Right lobe of liver (tissue), 6 donors: ENCODE measurements at regions not wholly inside any gene's neighbourhood (a gene's known extent, or its start where the extent isn't known, plus 50 kb on each side); places are given as distances from the start of the nearest gene placed in this dataset.
"Not testable (repeated sequence)": the region's sequence is repeated elsewhere in the genome, so short reads cannot be mapped to it uniquely, and the experiment has no call there.

ENCODE experiments used
- ATAC-seq, 4 donors: fragments of 200-7000 bp; cut with Tn5 transposase; one replicate each; pipeline ENCODE4 v1.9.1; 2020; ENCODE audit warnings: mild to moderate bottlenecking in 4 of 4, moderate library complexity in 4 of 4
- DNase-seq, 3 donors: peaks; one replicate each; pipeline ENCODE4 v3.0.0-alpha.2; 2020
- H3K27ac ChIP-seq, 3 donors: fragments of 200-600 bp; one replicate each; pipeline ENCODE4 v1.8.0; 2022
- H3K27me3 ChIP-seq, 2 donors: fragments of 200-600 bp; one replicate each; pipeline ENCODE4 v1.8.0; 2022
- H3K36me3 ChIP-seq, 4 donors: fragments of 200-600 bp; sonication (generic) in 1 of 4; one replicate each; pipeline versions ENCODE4 v1.5.1 to v1.8.0; 2017 to 2022; ENCODE audit warnings: control low read depth in 1 of 4
- H3K4me1 ChIP-seq, 4 donors: fragments of 200-600 bp; sonication (generic) in 1 of 4; one replicate each; pipeline versions ENCODE4 v1.5.1 to v1.8.0; 2017 to 2022; ENCODE audit warnings: control low read depth in 1 of 4
- H3K4me3 ChIP-seq, 3 donors: fragments of 200-600 bp; one replicate each; pipeline ENCODE4 v1.8.0; 2022
- H3K9me3 ChIP-seq, 4 donors: fragments of 200-600 bp; sonication (generic) in 1 of 4; one replicate each; pipeline versions ENCODE4 v1.5.1 to v1.8.0; 2017 to 2022; ENCODE audit warnings: control low read depth in 1 of 4
- POLR2A ChIP-seq: fragments of 450-650 bp; IDR thresholded peaks from one replicate; pipeline ENCODE4 v1.6.1; 2017; ENCODE audit warnings: antibody characterized with exemption, mild to moderate bottlenecking
- WGBS: methylation state at CpG from one replicate; pipeline ENCODE4 v1.1.6; 2018; ENCODE audit warnings: low coverage, low lambda C conversion rate; ENCODE audit not compliant: insufficient coverage; ENCODE audit errors: missing lambda C conversion rate; 5-methylcytosine and 5-hydroxymethylcytosine counted together
- intact Hi-C, 2 donors: fragments of 100-400 bp; cut with DNase I; formaldehyde crosslinking; loops; one replicate each; pipeline versions ENCODE4 v1.11.2 to v1.14.1; 2022
- TF ChIP-seq, protein P1 (sequence below), 4 donors: fragments of 200-600 bp in 3 of 4; fragments of 450-650 bp in 1 of 4; IDR thresholded peaks; one replicate each; pipeline versions ENCODE4 v1.5.1 to v1.8.0; 2016 to 2022; ENCODE audit warnings: antibody characterized with exemption in 4 of 4, mild to moderate bottlenecking in 2 of 4
- donor health status: DM: no; HTN: yes; CAD: no.
- donor health status: DM: no; HTN: no; CAD: no.
- donor health status: DM: no; HTN: no; CAD: no.
- donor health status: DM: no; HTN: yes; CAD: no.
- donor health status: DM: no; HTN: yes; CAD: no.

DNA sequence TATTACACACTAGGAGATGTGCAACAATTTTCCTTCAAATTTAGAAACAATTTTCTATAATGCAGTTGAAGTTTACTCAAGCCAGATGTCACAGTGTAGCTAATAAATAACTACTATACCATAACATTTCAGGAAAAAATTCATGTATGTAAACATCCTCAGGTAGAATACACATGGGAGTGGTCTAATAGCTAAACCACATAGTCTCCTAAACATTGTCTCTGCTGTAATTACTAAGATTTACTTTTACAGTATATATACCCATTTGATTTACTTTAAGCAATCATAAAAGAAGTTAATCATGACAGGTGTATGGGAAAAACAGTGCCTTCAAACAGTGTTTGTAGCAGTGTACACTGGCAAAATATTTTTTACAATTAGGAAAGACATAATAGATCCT lies 110.1 kb upstream of the GRM7 start:
- Histone ChIP-seq H3K4me3 (no peak overlapping the region), H3K4me1 (no peaks in the 10 kb centered on the region), H3K27ac (no peak overlapping the region), H3K27me3 (no peaks in the 10 kb centered on the region), H3K9me3 (no peaks in the 10 kb centered on the region), H3K36me3 (no peaks in the 10 kb centered on the region)
- ATAC-seq (no peak), DNase-seq (no peak)
- TF ChIP-seq, protein P1, sequence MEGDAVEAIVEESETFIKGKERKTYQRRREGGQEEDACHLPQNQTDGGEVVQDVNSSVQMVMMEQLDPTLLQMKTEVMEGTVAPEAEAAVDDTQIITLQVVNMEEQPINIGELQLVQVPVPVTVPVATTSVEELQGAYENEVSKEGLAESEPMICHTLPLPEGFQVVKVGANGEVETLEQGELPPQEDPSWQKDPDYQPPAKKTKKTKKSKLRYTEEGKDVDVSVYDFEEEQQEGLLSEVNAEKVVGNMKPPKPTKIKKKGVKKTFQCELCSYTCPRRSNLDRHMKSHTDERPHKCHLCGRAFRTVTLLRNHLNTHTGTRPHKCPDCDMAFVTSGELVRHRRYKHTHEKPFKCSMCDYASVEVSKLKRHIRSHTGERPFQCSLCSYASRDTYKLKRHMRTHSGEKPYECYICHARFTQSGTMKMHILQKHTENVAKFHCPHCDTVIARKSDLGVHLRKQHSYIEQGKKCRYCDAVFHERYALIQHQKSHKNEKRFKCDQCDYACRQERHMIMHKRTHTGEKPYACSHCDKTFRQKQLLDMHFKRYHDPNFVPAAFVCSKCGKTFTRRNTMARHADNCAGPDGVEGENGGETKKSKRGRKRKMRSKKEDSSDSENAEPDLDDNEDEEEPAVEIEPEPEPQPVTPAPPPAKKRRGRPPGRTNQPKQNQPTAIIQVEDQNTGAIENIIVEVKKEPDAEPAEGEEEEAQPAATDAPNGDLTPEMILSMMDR (IDR thresholded peaks at IDR 0.05) = no peak
- no peak for TF ChIP-seq POLR2A
- intact Hi-C loops = no loop called here

DNA sequence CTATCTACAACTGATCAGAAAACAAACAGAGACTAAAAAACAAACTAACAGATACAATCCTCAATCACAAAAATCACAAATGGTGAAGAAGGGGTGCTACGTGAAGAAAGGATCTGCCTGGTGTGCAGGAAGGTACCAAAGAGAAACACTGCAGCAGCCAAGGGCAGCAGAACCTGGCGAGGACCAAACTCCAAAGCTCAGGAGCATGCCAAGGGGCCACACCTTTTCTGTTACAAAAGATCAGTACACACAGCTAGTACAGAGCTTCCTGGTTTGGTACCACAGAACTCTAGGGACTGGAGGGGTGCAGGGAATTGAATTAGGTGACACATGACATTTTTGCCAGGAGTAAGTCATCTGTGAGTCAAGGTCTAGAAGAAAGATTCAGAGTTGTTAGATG lies 107.4 kb upstream of the GRM7 start:
- DNase-seq (no peak), ATAC-seq (no peak)
- Histone ChIP-seq H3K9me3 (no peaks in the 10 kb centered on the region), H3K27me3 (no peaks in the 10 kb centered on the region), H3K36me3 (no peaks in the 10 kb centered on the region), H3K27ac (no peak overlapping the region), H3K4me1 (no peaks in the 10 kb centered on the region), H3K4me3 (no peak overlapping the region)
- no peak for TF ChIP-seq POLR2A
- TF ChIP-seq, protein P1 (IDR thresholded peaks at IDR 0.05) = no peak
- intact Hi-C loops = no loop called here
- 47% methylated on average over 2 of the region's 2 CpGs for WGBS

DNA sequence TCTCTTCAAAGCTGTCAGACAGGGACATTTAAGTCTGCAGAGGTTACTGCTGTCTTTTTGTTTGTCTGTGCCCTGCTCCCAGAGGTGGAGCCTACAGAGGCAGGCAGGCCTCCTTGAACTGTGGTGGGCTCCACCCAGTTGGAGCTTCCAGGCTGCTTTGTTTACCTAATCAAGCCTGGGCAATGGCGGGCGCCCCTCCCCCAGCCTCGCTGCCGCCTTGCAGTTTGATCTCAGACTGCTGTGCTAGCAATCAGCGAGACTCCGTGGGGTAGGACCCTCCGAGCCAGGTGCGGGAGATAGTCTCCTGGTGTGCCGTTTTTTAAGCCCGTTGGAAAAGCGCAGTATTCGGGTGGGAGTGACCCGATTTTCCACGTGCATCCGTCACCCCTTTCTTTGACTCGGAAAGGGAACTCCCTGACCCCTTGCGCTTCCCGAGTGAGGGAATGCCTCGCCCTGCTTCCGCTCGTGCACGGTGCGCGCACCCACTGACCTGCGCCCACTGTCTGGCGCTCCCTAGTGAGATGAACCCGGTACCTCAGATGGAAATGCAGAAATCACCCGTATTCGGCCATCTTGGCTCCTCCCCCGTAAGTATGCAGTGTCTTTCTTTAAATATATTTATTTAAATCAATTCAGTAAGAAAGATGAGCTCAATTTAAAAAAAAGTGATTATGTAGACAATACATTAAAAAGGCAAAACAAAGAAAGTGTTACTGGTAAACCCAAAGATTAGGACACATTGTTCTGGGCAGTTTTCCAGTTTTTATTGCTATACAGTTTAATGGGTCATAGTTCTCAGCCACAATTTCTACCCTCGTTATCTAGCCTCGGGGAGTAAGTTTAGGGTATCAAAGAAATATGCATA lies 91.2 kb upstream of the GRM7 start:
- DNase-seq, H3K36me3 ChIP-seq, H3K9me3 ChIP-seq, H3K27me3 ChIP-seq, H3K4me1 ChIP-seq, H3K27ac ChIP-seq, ATAC-seq, intact Hi-C loops, H3K4me3 ChIP-seq: not testable (repeated sequence)
- 86% methylated on average over 16 of the region's 32 CpGs for WGBS

DNA sequence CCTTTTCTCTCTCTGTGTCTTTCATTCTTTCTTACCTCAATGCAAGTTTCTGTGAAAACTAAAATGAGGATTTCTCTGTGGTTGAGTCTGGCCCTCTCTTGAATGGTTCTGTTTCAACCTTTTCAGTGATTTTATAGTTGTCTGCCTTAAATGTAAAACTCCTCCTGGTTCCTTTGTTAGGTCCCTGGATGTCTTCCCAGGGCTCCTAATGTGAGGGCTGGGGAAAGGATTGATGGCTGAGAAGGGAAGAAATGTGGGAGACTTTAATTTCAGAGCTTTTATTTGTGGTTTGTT lies 90.6 kb upstream of the GRM7 start:
- no peaks in the 10 kb centered on the region for H3K36me3 ChIP-seq
- no peak for DNase-seq
- no peak for ATAC-seq
- no peak overlapping the region for H3K27ac ChIP-seq
- no peak for TF ChIP-seq POLR2A
- no peaks in the 10 kb centered on the region for H3K27me3 ChIP-seq
- no peaks in the 10 kb centered on the region for H3K9me3 ChIP-seq
- no peak overlapping the region for H3K4me3 ChIP-seq
- intact Hi-C loops = no loop called here
- H3K4me1 ChIP-seq = no peaks in the 10 kb centered on the region

DNA sequence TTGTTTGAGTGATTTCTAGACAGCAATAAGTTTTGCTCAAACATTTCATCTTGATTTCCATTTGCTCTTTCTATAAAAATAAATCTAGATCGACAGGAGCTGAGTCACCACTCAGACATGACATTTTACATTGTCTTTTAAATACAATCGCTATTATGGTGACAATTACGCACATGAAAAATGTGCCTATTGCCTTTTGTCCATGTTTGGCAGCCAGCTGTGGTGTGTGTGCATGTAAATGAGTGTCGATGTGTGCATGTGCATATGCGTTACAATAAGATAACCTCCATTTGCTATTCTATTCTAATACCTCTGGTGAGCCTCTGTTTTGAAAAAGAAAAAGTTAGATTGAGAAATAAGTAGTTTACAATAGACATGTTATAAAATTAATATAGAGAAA lies 89.7 kb upstream of the GRM7 start:
- ATAC-seq (no peak), DNase-seq (no peak)
- Histone ChIP-seq H3K27me3 (no peaks in the 10 kb centered on the region), H3K4me1 (no peaks in the 10 kb centered on the region), H3K4me3 (no peak overlapping the region), H3K36me3 (no peaks in the 10 kb centered on the region), H3K9me3 (no peaks in the 10 kb centered on the region), H3K27ac (no peak overlapping the region)
- intact Hi-C loops = no loop called here
- 47% methylated on average over 5 of the region's 5 CpGs for WGBS
- TF ChIP-seq, protein P1 (IDR thresholded peaks at IDR 0.05) = no peak
- no peak for TF ChIP-seq POLR2A

DNA sequence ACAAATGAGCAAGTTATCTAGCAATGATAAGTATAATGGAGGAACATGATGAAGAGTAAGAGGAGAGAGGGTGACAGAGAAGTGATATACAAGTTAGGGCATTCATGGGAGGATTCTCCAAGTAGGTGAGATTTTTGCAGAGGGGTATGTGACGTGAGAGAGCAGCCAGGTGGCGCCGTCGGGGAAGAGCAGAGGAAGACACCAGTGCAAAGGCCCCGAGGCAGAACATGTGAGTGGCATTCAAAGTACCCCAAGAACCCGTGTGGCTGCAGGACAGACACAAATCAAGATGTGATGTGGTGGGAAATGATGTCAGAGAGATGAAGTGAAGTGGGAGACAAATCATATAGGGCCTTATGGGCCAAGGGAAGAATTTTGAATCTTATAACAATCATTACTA lies 81.8 kb upstream of the GRM7 start:
- ATAC-seq (no peak), DNase-seq (no peak)
- Histone ChIP-seq H3K27me3 (no peaks in the 10 kb centered on the region), H3K4me1 (no peaks in the 10 kb centered on the region), H3K36me3 (no peaks in the 10 kb centered on the region), H3K4me3 (no peak overlapping the region), H3K9me3 (no peaks in the 10 kb centered on the region), H3K27ac (no peak overlapping the region)
- intact Hi-C loops = no loop called here
- TF ChIP-seq, protein P1 (IDR thresholded peaks at IDR 0.05) = no peak
- TF ChIP-seq POLR2A = no peak
- 67% methylated on average over 6 of the region's 6 CpGs for WGBS
